Coronary artery (tissue), 2 donors: ENCODE measurements at regions not wholly inside any gene's neighbourhood (a gene's known extent, or its start where the extent isn't known, plus 50 kb on each side); places are given as distances from the start of the nearest gene placed in this dataset.

Experiments
- DNase-seq: peaks from one replicate; pipeline ENCODE4 v3.0.0-alpha.2; 2017; ENCODE audit warnings: low spot score
- H3K27ac ChIP-seq, 2 donors: fragments of 200-600 bp; sonication (generic); one replicate each; pipeline ENCODE4 v1.5.1; 2016 to 2019
- H3K4me3 ChIP-seq: fragments of 200-600 bp; sonication (generic); 2 replicates; pipeline ENCODE4 v1.5.1; 2016; ENCODE audit warnings: mild to moderate bottlenecking, moderate library complexity
- TF ChIP-seq, protein P1 (sequence below): fragments of 200-600 bp; sonication (generic); IDR thresholded peaks from one replicate; pipeline ENCODE4 v1.5.1; 2019; ENCODE audit warnings: antibody characterized with exemption

DNA sequence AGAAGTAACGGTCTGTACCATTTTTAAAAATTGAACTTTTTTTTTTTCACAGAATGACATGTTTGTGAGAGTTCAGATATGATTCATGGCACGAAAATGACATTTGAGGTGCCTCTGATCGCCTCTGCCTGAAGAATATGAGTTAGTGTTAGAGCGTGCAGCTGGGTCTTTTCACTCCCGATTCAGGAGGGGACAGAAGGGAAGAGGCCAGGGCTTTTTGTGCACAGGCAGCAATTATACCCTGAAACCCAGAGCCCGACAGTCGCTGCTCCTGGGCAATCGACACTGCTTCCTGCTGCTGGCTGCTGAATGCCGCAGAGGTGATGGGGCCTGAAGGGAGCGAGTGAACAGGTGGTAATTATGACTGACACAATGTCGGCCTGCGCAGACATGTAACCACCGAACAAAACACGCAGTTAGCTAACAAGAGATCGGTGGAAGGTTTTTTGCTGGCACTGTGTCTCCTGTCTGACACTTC is 652.0 kb upstream of the NOX3 start:
- TF ChIP-seq, protein P1, sequence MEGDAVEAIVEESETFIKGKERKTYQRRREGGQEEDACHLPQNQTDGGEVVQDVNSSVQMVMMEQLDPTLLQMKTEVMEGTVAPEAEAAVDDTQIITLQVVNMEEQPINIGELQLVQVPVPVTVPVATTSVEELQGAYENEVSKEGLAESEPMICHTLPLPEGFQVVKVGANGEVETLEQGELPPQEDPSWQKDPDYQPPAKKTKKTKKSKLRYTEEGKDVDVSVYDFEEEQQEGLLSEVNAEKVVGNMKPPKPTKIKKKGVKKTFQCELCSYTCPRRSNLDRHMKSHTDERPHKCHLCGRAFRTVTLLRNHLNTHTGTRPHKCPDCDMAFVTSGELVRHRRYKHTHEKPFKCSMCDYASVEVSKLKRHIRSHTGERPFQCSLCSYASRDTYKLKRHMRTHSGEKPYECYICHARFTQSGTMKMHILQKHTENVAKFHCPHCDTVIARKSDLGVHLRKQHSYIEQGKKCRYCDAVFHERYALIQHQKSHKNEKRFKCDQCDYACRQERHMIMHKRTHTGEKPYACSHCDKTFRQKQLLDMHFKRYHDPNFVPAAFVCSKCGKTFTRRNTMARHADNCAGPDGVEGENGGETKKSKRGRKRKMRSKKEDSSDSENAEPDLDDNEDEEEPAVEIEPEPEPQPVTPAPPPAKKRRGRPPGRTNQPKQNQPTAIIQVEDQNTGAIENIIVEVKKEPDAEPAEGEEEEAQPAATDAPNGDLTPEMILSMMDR, result no peak
- Histone ChIP-seq H3K4me3 (no peak overlapping the region), H3K27ac (no peak overlapping the region)
- no peak for DNase-seq

DNA sequence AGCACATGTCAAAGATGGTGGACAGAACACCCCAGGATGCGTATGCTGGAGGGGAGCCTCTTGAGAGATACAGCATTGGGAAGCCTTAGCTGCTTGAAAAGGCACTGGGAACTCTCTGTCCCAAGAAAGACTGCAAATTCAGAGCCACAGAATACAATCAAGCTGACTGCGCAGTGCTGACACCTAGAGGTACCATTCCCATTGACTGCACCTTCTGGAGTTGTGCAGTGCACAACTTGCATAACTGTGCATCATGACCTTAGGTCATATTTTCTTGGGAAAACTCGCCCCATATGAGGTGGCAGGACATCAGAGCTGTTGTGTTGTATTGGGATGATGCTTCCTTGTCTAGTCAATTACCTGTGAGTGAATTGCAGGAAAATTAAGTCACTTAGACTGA is 646.5 kb upstream of the NOX3 start:
- TF ChIP-seq, protein P1, result no peak
- H3K4me3 ChIP-seq, result no peak overlapping the region
- H3K27ac ChIP-seq, result no peak overlapping the region
- DNase-seq, result no peak

DNA sequence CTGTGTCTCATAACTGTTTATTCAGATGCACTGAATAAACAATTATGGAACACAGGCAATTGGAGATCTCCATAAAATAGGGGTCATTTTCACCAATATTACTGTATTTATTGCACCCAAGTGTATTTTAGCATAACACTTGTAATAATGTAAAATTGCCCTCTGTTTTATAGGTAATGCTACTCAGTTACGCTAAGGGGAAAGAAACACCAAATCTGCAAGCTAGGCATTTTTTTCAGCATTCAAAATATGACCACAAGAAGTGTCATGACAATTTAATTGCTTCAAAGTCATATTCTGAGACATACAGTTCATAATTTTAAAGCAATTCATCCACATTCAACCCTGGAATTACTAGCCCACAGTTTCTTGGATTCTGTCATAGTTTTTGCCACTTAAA is 643.2 kb upstream of the NOX3 start:
- DNase-seq, result no peak
- TF ChIP-seq, protein P1, result no peak
- no peak overlapping the region for H3K27ac ChIP-seq
- H3K4me3 ChIP-seq, result no peak overlapping the region

DNA sequence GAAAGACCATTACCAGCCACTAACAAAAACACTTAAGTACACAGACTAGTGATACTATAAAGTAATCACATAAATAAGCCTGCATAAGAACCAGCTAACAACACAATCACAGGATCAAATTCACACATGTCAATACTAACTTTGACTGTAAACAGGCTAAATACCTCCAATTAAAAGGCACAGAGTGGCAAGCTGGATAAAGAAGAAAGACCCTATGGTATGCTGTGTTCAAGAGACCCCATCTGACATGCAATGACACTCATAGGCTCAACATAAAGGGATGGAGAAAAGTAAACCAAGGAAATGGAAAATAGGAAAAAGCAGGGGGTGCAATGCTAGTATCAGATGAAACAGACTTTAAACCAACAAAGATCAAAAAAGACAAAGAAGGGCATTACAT is 631.8 kb upstream of the NOX3 start:
- Histone ChIP-seq H3K4me3 (no peak overlapping the region), H3K27ac (no peak overlapping the region)
- no peak for DNase-seq
- TF ChIP-seq, protein P1, result no peak

DNA sequence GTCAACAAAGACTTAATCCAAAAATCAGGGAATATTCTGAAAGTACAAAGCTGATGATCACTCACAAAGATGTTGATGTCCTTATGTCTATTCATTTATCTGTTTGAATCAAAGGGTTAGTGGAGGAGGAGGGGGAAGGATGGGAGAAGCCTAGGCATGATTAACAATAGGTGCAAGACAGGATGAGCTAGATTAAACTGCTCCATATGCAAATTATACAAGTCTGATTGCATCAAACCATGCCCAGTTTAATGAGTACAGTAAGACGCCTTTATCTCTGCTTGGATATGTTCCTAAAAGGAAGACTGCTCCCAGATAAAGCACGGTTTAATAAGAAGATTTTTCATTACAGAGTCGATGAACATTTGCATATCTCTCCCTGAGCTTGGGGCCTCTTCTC is 626.4 kb upstream of the NOX3 start:
- H3K27ac ChIP-seq, result no peak overlapping the region
- TF ChIP-seq, protein P1, result no peak
- H3K4me3 ChIP-seq, result no peak overlapping the region
- DNase-seq, result no peak

DNA sequence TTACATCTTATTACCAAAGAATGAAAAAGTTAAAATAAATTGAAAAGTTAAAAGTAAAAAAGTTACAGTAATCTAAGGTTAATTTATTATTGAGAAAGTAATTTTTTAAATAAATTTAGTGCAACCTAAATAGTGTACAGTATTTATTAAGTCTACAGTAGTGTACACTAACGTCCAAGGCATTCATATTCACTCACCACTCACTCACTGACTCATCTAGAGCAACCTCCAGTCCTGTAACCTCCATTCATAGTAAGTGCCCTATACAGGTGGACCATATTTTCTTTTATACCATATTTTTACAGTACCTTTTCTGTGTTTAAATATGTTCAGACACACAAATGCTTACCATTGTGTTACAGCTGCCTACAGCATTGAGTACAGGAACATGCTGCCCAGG is 624.7 kb upstream of the NOX3 start:
- no peak for DNase-seq
- TF ChIP-seq, protein P1, result no peak
- H3K4me3 ChIP-seq, result no peak overlapping the region
- no peak overlapping the region for H3K27ac ChIP-seq

DNA sequence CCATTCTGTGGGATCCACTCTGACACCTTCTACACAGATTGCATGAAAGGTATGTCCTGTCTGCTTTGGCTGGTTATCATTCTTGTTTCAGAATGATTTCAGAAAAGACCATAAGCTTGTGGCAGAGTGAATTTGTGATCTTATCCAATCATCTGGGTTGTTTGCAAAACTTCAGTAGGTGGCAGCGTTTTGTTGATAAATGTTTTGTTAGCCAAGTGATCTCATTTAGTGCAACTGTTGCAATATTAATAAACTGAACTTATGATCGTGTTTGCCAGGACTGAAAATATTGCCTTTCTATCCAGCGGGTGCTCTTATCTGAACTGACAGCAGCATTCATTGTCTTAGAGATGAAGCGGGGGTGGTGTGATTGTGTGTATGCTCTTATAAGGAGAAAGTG is 613.2 kb upstream of the NOX3 start:
- no peak overlapping the region for H3K27ac ChIP-seq
- H3K4me3 ChIP-seq, result no peak overlapping the region
- no peak for DNase-seq
- TF ChIP-seq, protein P1, result no peak
